NCI-H345 treated with DMSO at 0.1 percent for 48 hours (cell line): ENCODE measurements at regions not wholly inside any gene's neighbourhood (a gene's known extent, or its start where the extent isn't known, plus 50 kb on each side); places are given as distances from the start of the nearest gene placed in this dataset.

ENCODE experiments used
- DNase-seq: peaks from one replicate; lab custom pipeline; 2025; ENCODE audit not compliant: unreplicated experiment; lab: John Stamatoyannopoulos, UW

- no peak for DNase-seq
These were observed 209.6 kb downstream of the CYP26B1 start for GRCh38 chr2:71938108-71938507.

GRCh38 chr2:71937396-71937795 is 210.3 kb downstream of the CYP26B1 start:
- DNase-seq = no peak

GRCh38 chr2:71936076-71937030 is 211.3 kb downstream of the CYP26B1 start:
- DNase-seq = no peak

- no peak for DNase-seq
These were observed 212.3 kb downstream of the CYP26B1 start for GRCh38 chr2:71935262-71935848.

DNA sequence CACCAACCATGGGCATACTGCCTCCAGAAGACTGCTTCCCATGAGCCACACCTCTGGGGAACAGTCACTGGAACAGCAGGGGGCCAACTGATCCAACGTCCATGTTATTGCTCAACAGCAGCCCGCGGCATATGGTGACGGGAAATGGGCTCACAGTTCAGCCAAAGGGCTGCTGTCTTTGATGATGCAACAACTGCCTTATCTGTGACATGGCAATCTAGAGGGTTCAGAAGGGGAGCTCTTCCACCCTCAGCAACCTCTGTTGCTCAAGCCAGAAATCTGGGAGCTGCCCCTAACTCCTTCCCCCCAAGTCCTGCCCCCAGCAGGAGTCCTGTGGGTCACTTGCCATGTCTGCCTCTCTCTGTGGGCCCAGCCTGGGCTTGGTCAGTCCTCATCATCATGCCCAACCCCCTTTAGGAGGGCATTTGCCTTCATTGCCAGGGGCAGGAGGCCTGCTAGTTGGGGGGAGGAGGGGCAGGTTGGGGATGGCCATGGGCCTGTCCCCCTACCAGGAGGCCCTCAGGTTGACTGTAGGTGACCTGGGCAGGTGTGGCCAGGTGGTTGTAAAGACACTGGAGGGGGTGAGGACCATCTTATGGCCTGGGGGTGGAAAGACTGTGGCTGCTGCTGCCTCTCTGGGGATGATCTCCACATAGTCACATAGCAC is 212.9 kb downstream of the CYP26B1 start:
- DNase-seq = no peak

DNA sequence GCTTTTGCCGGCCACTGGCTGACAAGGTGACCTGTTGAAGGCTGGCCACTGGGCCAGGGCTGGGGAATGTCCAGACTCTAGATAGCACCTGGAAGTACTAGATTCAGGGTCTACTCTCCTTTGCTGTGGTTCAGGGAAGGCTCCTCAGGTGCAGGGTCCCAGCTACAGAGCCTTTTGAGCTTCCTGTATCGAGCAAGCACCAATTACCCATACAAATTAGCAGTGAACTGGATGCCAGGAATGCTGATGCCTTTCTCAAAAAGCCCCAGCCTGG is 213.4 kb downstream of the CYP26B1 start:
- DNase-seq = no peak

- DNase-seq = no peak
These were observed 214.0 kb downstream of the CYP26B1 start for GRCh38 chr2:71933467-71934319.

DNA sequence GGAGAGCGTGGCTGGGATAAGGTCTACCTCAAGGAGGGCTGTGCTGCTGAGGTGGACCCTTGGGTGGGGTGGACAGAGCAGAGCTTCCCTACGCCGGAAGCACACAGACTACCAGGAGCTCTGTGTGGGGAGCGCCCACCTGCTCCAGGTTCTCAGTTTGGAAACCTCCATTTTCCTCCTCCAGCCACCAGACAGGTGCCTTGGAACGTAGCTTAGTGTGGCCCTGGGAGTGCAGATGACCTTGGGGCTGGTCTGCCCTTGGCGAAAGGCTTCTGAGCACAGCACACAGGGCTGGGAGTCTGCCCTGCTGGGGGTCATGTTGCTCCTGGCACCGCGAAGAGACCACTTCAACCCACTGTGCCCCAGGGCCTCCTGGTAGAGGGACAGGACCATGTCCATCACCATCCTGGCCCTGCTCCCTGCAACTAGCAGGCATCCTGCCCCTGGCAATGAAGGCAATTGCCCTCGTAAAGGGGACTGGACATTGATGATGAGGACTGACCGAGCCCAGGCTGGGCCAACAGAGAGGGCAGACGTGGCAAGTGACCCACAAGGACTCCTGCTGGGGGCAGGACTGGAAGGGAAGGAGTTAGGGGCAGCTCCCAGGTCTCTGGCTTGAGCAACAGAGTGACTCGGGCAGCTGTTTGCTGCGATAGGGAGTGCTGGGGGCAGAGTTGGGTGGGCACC is 214.7 kb downstream of the CYP26B1 start:
- DNase-seq = no peak

DNA sequence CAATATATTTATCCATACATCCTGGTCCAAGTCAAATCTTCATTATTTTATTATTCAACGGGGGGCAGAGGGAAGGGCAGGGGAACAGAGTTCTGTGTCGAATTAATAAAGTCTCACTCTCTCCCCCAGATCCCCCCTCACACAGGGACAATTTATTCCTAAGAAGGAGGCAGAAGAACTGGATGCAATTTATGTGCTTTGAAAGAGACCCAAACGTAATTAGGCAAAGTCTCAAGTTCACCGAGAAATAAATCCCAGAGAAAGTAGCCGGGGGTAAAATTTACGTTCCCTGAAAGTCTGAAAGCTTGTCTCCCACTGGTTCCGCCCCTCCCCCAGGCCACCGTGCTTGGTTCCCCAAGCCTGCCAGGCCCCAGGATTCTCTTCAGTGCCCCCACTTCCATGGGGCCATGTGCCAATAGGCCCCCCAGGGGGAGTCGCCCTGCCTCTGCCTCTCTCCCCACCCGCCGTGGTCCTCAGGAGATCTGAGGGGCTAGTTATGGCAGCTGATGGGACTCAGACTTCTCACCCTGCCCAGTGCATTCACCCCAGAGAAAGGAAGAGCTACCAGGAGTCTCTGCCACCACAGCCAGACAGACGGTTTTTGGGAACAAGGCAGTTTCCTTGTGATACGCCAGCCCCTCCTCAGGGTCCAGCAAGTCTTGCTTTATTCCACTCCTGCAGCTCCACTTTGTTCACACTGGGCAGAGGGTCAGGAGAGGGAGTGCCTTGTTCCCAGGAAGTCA is 215.5 kb downstream of the CYP26B1 start:
- no peak for DNase-seq

- DNase-seq = peak; percentile 81
These were observed 217.5 kb downstream of the CYP26B1 start for GRCh38 chr2:71930049-71930681.

DNA sequence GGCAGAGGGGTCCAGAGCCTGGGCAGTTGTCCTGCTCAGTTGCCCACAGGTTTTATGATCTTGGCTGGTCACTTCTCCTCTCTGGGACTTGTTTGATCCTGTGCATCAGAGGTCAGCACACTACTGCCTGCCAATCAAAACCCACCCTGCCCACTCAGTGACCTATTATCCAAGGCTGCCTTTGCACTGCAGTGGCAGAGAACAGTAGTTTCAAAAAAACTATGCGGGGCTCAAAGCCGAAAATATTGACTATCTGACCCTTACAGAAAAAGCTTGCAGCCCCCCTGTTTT is 218.2 kb downstream of the CYP26B1 start:
- DNase-seq = no peak

DNA sequence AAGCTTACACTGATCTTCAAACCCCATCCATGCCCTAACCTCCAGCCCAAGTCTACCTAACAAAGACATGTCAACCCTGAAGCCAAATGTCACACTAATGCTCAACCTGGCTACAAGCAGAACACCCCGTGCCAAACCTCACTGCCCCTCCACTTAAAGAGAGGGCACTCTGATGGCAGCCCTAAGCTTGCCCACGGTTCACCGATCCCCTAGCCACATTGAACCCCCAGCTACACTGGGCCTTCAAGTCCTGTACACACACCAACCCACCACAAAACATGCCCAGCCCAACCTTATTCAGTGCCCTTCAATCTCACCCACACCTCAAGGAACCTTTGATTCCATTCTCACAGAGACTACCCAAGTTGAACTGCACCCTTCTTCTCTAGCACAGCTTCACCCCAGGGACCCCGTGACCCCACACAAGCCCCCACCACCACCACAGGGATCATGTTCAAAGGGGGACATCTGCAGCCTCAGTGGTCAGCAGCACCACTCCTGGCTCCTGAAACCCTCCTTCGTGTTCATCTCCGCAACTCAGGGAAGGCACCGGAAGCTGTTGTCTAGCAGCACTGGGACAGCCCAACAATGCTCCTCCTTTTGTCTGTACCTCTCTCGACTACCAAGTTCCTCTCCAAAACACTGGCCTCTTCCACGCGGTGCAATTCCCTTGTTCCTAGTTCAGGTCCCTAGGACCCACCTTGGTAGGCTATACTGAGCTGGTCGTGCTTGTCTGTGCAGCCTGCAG is 218.8 kb downstream of the CYP26B1 start:
- no peak for DNase-seq

DNA sequence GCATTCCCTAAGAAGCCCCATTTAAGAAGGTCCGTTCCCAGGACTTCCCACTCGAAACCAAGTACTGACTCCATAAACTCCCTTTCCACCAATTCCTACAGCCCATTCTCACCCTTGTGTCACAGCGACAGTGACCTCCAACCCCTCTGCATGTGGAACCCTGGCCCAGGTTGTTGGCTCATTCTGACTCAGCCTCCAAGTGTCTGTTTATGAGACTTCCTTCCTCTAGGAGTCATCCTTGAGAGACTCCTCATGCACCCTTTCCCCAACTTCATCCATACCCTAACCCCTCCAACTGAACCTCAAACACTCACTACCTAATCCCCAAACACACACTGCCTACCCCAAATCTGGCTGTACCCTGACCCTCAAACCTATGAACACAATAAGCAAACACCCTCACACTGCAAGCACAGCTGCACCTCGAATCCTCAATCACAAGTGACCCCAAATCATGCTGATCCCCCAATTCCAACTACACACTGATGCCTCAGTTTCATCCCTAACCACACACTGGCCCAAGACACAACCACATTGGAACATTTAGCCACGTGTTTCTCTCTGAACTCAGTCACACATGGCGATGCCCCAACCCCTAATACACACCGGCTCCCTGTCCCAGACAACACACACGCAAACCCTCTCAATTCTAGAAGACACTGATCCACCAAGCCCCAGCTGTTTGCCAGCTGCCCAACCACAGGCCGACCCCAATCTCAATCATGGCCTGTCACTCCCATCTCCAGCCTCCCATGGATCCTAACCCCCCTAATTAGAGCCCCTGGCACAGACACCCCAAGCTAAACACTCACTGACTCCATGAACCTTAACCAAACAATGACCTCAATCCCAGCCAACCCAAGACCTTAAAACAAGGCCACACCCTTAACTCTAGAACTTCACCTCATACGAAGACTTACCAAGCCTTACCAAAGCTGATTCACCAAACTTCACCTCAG is 219.6 kb downstream of the CYP26B1 start:
- no peak for DNase-seq

- no peak for DNase-seq
These were observed 220.5 kb downstream of the CYP26B1 start for GRCh38 chr2:71926876-71927756.

GRCh38 chr2:71926089-71926447 is 221.6 kb downstream of the CYP26B1 start:
- no peak for DNase-seq

- no peak for DNase-seq
These were observed 222.2 kb downstream of the CYP26B1 start for GRCh38 chr2:71925268-71926088.
